NCI-H526 (cell line): ENCODE measurements at regions not wholly inside any gene's neighbourhood (a gene's known extent, or its start where the extent isn't known, plus 50 kb on each side); places are given as distances from the start of the nearest gene placed in this dataset.

Source experiments
- DNase-seq, 2 experiments: peaks; one replicate each; lab custom pipeline; 2025; lab: John Stamatoyannopoulos, UW

- no peak for DNase-seq
Measured at GRCh38 chr10:3455385-3456334, 283.1 kb upstream of the PITRM1 start.

GRCh38 chr10:3452683-3453361 is 280.2 kb upstream of the PITRM1 start:
- no peak for DNase-seq

GRCh38 chr10:3452173-3452626 is 279.6 kb upstream of the PITRM1 start:
- DNase-seq: no peak

- DNase-seq: no peak
Measured at GRCh38 chr10:3451516-3452172, 279.1 kb upstream of the PITRM1 start.

- DNase-seq: no peak
Measured at GRCh38 chr10:3446221-3446620, 273.6 kb upstream of the PITRM1 start.

- DNase-seq: no peak
Measured at GRCh38 chr10:3445648-3446047, 273.1 kb upstream of the PITRM1 start.

GRCh38 chr10:3442451-3442990 is 269.9 kb upstream of the PITRM1 start:
- no peak for DNase-seq

GRCh38 chr10:3439183-3439582 is 266.6 kb upstream of the PITRM1 start:
- DNase-seq: no peak

- DNase-seq: no peak
Measured at GRCh38 chr10:3438606-3439005, 266.0 kb upstream of the PITRM1 start.

GRCh38 chr10:3435671-3436070 is 263.1 kb upstream of the PITRM1 start:
- no peak for DNase-seq

- DNase-seq: no peak
Measured at GRCh38 chr10:3433988-3434387, 261.4 kb upstream of the PITRM1 start.

- no peak for DNase-seq
Measured at GRCh38 chr10:3433131-3433530, 260.5 kb upstream of the PITRM1 start.

GRCh38 chr10:3432081-3432825 is 259.7 kb upstream of the PITRM1 start:
- no peak for DNase-seq

- DNase-seq: no peak
Measured at GRCh38 chr10:3430501-3430900, 257.9 kb upstream of the PITRM1 start.

- no peak for DNase-seq
Measured at GRCh38 chr10:3429676-3430075, 257.1 kb upstream of the PITRM1 start.

- DNase-seq: no peak
Measured at GRCh38 chr10:3428826-3429225, 256.2 kb upstream of the PITRM1 start.

GRCh38 chr10:3427950-3428354 is 255.4 kb upstream of the PITRM1 start:
- DNase-seq: no peak

- DNase-seq: no peak
Measured at GRCh38 chr10:3427347-3427746, 254.8 kb upstream of the PITRM1 start.

- DNase-seq: no peak
Measured at GRCh38 chr10:3426190-3426845, 253.7 kb upstream of the PITRM1 start.

- DNase-seq: no peak
Measured at GRCh38 chr10:3425716-3426115, 253.1 kb upstream of the PITRM1 start.

GRCh38 chr10:3425261-3425660 is 252.7 kb upstream of the PITRM1 start:
- DNase-seq: no peak
